TTC549 (cell line): ENCODE measurements at regions not wholly inside any gene's neighbourhood (a gene's known extent, or its start where the extent isn't known, plus 50 kb on each side); places are given as distances from the start of the nearest gene placed in this dataset.

Experiments used
- FAIRE-seq: peaks from 2 replicates; lab custom pipeline; 2012; peaks lifted over from hg19 to GRCh38; lab: Jason Lieb, UNC

DNA sequence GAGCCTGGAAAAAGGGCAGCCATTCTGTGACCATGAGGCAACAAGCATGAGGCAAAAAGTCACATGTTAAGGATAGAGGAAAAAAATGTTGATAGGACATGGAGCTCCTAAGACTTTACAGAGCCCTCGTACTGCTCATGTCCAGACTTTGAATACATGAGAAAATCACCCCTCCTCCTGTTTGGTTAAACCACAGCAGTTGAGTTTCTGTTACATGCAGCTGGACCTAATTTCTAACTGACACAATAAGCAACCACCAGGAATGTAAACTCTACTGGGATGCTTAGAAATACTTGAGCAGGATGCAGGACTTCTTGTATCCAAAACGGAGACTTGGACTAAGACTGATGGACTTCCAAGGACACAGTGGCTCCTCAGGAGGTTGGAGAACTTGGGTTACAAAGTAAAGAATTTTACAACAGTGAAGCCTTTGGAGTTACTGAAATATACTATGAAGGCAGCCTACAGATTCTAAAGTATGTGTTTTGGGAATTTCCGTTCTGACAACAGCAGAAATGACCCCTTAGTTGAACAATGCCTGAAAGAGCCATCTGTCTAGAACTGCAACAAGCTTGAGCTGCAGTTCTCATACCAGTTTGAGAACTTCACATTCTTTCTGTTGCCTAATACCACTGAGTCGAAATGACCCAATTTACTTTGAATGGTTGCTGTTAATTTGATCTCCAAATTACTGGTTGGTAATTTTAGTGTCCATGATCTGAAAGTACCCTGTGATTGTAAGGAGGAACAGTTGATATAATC lies 268.9 kb downstream of the PIK3R1 start:
- FAIRE-seq: no peak

GRCh38 chr5:68489556-68489955 lies 274.0 kb downstream of the PIK3R1 start:
- no peak for FAIRE-seq

DNA sequence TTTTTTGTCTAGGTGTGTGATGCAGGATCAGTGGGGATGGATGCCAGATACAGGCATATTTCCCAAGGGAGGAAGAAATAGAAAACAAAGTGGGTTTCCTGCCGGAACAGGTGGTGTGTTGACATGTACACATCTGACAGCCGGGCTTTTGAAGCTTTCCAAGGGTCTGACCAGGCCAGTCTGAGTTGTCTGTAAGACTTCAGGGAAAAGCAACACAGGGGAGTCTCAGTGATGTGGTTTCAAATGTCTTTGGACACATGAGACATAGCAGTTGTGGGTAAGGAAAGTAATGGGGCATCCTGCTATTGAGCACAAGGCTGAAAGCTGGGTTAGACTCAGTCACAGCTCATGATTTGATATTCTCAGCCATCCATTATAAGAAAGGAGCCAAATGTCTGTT lies 274.9 kb downstream of the PIK3R1 start:
- FAIRE-seq: no peak

GRCh38 chr5:68494771-68495170 lies 279.2 kb downstream of the PIK3R1 start:
- FAIRE-seq: no peak

GRCh38 chr5:68499987-68500386 lies 284.4 kb downstream of the PIK3R1 start:
- no peak for FAIRE-seq

GRCh38 chr5:68500813-68501212 lies 285.3 kb downstream of the PIK3R1 start:
- no peak for FAIRE-seq

DNA sequence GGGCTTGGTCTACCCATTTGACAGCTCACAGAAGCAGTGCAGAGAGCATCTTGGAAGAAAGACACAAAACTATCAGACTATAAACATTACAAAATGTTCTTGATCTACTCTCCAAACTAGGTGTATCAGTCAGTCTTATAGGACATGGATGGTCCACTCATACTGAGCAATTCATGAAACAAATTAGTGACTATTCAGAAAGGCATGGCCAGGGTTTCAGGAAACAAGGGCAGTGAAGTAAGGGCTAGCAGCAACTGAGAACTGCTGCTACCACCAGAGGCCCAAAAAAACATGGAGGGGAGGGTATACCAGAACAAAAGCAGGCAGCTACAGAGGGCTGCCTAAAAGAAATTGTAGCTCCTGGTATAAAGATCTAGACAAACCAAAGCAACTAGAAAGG lies 287.0 kb downstream of the PIK3R1 start:
- no peak for FAIRE-seq

- FAIRE-seq: no peak
Measured at GRCh38 chr5:68504306-68504705, 288.8 kb downstream of the PIK3R1 start.

DNA sequence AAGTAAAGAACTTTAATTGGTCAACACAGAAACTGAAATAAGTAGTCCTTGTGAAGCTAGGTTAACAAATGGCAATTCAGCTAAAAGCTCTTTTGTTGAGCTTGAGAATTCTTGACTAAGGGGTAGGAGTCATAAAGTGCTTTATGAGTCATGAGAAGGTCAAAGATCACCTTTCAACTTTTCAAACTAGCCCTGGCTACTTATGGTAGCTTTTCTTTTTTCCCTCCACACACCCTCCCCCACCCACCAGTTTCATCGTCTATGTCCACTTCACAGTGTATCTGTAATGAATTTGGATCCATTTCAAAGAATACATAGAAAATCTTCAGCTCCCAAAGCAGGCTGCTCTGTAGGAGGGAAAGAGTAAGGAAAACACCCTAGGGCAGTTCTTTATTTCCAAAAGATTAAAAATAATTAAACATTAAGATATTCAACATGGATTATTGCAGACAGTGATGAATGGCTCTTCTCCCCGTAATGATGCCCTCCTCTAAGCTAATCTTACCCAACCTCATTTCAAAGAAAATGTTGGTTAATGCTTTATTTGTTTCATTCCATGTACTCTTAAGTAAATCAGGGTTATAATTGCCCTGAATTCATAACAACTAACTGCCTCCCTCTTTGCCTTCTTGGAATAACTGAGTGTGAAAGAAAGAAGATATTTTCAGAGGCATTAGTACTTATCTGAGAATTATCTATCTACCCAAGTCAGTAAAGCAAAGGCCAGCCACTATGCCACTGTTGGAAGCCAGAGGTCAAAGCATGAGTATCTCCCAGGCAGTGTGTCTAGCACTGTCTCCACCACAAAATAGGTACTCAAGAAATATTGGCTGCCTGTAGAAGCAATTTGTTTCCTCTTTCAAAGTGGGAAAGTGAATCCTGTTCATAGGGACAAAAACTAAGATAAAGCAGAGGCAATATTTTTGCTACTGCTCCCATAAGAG lies 290.6 kb downstream of the PIK3R1 start:
- FAIRE-seq: no peak

GRCh38 chr5:68515514-68515913 lies 300.0 kb downstream of the PIK3R1 start:
- no peak for FAIRE-seq

- FAIRE-seq: no peak
Measured at GRCh38 chr5:68518286-68518685, 302.7 kb downstream of the PIK3R1 start.

DNA sequence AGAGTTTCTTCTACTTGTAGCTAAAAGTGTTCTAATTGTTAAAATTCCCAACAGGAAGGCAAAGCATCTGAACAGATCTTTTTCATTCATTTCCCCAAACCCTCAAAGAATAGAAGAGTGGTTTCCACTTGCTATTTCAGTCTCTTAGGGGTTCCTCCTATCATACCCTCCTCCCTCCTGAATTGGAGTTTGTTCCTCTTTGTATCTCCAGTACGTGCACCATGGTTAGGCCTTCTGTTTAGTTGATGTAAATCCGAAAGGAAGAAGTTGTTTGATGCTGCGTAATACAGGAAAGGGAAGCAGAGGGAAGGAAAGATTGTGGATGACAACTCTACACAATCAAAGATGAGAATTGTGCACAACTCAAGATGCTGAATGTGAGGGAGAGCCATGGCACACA lies 303.6 kb downstream of the PIK3R1 start:
- FAIRE-seq: no peak

GRCh38 chr5:68521776-68522175 lies 306.2 kb downstream of the PIK3R1 start:
- FAIRE-seq: no peak

DNA sequence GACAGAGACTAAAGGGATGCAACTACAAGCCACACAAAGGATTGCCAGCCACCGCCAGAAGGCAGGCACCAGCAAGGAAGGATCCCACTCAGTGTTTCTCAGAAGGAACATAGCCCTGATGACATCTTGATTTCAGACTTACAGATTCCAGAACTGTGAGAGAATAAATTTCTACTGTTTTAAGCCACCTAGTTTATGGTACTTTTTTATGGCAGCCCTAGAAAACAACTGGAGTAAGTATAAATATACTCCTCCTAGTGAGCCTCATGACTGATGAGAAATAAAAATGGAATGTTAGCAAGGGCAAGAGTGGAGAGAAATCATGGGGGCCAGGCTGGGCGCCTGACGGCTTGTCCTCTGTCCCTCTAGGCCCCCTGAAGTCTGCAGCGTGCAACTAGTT lies 307.3 kb downstream of the PIK3R1 start:
- no peak for FAIRE-seq

GRCh38 chr5:68528821-68529273 lies 313.3 kb downstream of the PIK3R1 start:
- no peak for FAIRE-seq

- no peak for FAIRE-seq
Measured at GRCh38 chr5:68529581-68529980, 314.0 kb downstream of the PIK3R1 start.

DNA sequence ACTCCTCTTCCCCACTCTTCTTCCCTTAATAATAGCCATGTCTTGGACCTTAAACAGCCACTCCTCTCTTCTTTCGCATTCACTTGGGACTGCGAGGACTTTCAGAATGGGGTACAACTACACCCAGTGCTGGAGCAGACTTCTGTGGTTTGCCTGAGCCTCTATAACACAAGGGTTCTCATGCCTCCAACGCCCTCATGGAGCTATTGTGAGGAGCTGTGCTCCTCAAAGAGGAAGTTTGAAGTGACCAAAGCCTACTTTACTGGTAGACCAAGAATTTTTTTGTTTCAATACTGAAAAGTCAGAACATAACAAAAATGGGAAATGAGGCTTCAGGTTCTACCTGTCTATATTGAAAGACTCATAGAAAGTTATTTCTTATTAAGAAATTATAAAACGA lies 316.4 kb downstream of the PIK3R1 start:
- no peak for FAIRE-seq

DNA sequence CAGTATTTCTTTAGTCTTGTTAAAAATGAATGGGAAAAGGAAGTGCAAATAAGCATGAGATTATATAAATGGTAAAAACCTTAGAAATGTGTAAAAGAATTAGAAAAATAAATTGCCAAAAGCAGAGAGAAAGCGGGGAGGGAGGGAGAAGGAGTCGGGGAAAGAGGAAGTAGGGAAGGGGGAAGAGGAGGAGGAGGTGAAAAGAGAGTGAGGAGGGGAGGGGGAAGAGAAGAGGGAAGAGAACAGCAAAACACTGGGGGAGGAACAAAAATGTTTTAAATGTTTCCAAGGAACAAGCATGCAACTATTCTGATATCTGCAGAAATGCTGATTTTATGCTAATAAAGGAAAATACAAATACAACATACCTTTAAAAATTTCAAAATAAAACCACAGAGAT lies 317.5 kb downstream of the PIK3R1 start:
- no peak for FAIRE-seq

- FAIRE-seq: no peak
Measured at GRCh38 chr5:68533571-68534084, 318.1 kb downstream of the PIK3R1 start.

DNA sequence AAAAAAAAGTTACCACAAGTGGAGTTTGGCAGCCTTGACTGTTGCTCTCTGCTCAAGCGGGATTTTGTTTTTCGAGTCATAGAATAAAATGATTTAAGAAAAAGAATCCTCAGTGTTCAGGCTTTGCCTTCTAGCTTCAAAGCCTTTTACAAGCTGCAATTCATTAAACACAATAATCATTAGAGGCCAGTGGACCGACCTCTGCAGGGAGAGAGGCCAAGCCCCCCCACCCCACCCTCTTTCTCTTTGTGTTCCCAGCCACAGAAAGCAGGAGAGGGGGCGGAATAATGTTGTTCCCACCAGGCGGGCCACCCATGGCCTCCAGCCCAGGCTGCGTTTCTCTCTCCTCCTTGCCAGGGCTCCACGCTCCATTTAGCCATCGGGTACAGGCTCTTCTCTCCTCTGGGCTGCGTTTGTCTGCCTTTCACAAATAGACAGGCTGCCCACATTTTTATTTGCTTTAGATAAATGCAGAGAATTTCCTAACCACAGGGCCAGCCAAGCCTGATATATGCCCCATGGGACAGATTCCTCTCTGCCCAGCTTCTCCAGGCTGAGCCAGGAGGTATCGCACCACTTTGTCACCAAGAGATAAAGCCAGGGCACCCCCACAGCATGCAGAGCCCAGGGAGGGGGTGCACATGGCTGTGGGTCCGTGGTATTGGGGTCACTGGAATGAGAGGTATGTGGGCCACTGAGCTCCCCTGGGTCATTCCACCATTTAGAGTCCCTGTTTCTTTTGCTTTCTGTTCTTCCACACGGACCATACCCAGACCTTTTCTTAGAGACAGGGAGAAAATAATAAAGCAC lies 318.8 kb downstream of the PIK3R1 start:
- FAIRE-seq: no peak

- FAIRE-seq: no peak
Measured at GRCh38 chr5:68534956-68535520, 319.5 kb downstream of the PIK3R1 start.
